ENCODE measurements at regions not wholly inside any gene's neighbourhood (a gene's known extent, or its start where the extent isn't known, plus 50 kb on each side); places are given as distances from the start of the nearest gene placed in this dataset.

- no peak for TF ChIP-seq CTCF (IDR thresholded peaks at IDR 0.05; ENCODE audit: insufficient read depth in 1 of 2, low read depth in 1 of 2, low read length in 1 of 2, severe bottlenecking in 1 of 2, unreplicated experiment in 1 of 2)
- BruUV-seq (replicated peaks): no TSS peak
These were observed 495.2 kb upstream of the CADM1 start for GRCh38 chr11:115999437-115999836.

DNA sequence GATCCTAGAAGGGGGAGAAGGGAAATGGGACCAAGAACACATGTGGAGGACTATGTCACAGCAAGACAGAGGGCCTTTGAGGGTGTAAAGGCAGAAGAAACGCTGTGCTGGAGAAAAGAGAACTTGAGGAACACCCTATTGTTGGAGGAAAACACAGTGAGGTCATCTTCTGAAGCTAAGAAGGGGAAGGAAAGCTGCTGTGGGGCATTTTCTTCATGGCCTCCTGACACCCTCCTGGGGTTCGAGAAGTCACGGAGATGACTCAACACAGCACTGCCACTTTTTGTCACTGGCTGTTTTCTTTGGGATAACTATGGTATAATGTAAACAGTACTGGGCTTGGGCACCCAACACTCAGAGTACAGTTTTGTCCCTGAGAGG lies 492.6 kb upstream of the CADM1 start:
- BruUV-seq (replicated peaks): no TSS peak
- CTCF ChIA-PET: no interaction called here

More at GRCh38 chr11:115999437-115999836, 495.2 kb upstream of the CADM1 start:
- H3K36me3 ChIP-seq (ENCODE audit: control insufficient read depth, insufficient read depth, low read length): no peaks in the 10 kb centered on the region
- H3K27me3 ChIP-seq (replicated peaks; ENCODE audit: control insufficient read depth, insufficient read depth, low read length): no peaks in the 10 kb centered on the region
- Mint-ChIP-seq H3K4me1 (ENCODE audit: low read depth, unreplicated experiment) (no peaks in the 10 kb centered on the region), H3K4me3 (ENCODE audit: unreplicated experiment) (no peak overlapping the region), H3K27me3 (ENCODE audit: insufficient read depth, unreplicated experiment) (peaks cover 35% of the 10 kb centered on the region), H3K36me3 (ENCODE audit: insufficient read depth, unreplicated experiment) (no peaks in the 10 kb centered on the region), H3K27ac (ENCODE audit: unreplicated experiment) (no peak overlapping the region), H3K9me3 (ENCODE audit: unreplicated experiment) (no peaks in the 10 kb centered on the region)
- peaks cover 10% of the 10 kb centered on the region for H3K9me3 ChIP-seq
- intact Hi-C loops (cut with micrococcal nuclease; ENCODE audit: unreplicated experiment): no loop called here
- POLR2A ChIA-PET: no interaction called here
- CTCF ChIA-PET: interaction anchor here (0.6 kb wide), 1 partner anchor 175 kb away, joined by 4 read pairs; no protein-coding TSS in a partner anchor
- no peak for DNase-seq
- H3K4me3 ChIP-seq (ENCODE audit: low read depth, low read length): no peak overlapping the region
- H3K4me1 ChIP-seq: no peaks in the 10 kb centered on the region

GRCh38 chr11:115996125-115996807 lies 492.1 kb upstream of the CADM1 start:
- no peaks in the 10 kb centered on the region for H3K4me1 Mint-ChIP-seq (ENCODE audit: low read depth, unreplicated experiment)
- Histone ChIP-seq H3K36me3 (ENCODE audit: control insufficient read depth, insufficient read depth, low read length) (no peaks in the 10 kb centered on the region), H3K4me3 (ENCODE audit: low read depth, low read length) (no peak overlapping the region), H3K27me3 (replicated peaks; ENCODE audit: control insufficient read depth, insufficient read depth, low read length) (no peaks in the 10 kb centered on the region), H3K4me1 (no peaks in the 10 kb centered on the region), H3K9me3 (no peaks in the 10 kb centered on the region)
- ChIA-PET POLR2A (no interaction called here), CTCF (no interaction called here)
- no peak overlapping the region for H3K27ac Mint-ChIP-seq (ENCODE audit: unreplicated experiment)
- no peak for DNase-seq
- H3K27me3 Mint-ChIP-seq (ENCODE audit: insufficient read depth, unreplicated experiment): peaks cover 30% of the 10 kb centered on the region
- intact Hi-C loops (cut with micrococcal nuclease; ENCODE audit: unreplicated experiment): no loop called here
- H3K4me3 Mint-ChIP-seq (ENCODE audit: unreplicated experiment): no peak overlapping the region
- no peaks in the 10 kb centered on the region for H3K9me3 Mint-ChIP-seq (ENCODE audit: unreplicated experiment)
- TF ChIP-seq CTCF (IDR thresholded peaks at IDR 0.05; ENCODE audit: insufficient read depth in 1 of 2, low read depth in 1 of 2, low read length in 1 of 2, severe bottlenecking in 1 of 2, unreplicated experiment in 1 of 2): no peak
- no peaks in the 10 kb centered on the region for H3K36me3 Mint-ChIP-seq (ENCODE audit: insufficient read depth, unreplicated experiment)
- no TSS peak for BruUV-seq (replicated peaks)

More for the DNA sequence above, 492.6 kb upstream of the CADM1 start:
- Histone ChIP-seq H3K4me1 (no peaks in the 10 kb centered on the region), H3K36me3 (ENCODE audit: control insufficient read depth, insufficient read depth, low read length) (no peaks in the 10 kb centered on the region), H3K4me3 (ENCODE audit: low read depth, low read length) (no peak overlapping the region), H3K27me3 (replicated peaks; ENCODE audit: control insufficient read depth, insufficient read depth, low read length) (no peaks in the 10 kb centered on the region), H3K9me3 (no peaks in the 10 kb centered on the region)
- Mint-ChIP-seq H3K27me3 (ENCODE audit: insufficient read depth, unreplicated experiment) (peaks cover 31% of the 10 kb centered on the region), H3K4me1 (ENCODE audit: low read depth, unreplicated experiment) (no peaks in the 10 kb centered on the region), H3K9me3 (ENCODE audit: unreplicated experiment) (no peaks in the 10 kb centered on the region), H3K4me3 (ENCODE audit: unreplicated experiment) (no peak overlapping the region), H3K27ac (ENCODE audit: unreplicated experiment) (no peak overlapping the region), H3K36me3 (ENCODE audit: insufficient read depth, unreplicated experiment) (no peaks in the 10 kb centered on the region)
- POLR2A ChIA-PET: no interaction called here
- TF ChIP-seq CTCF (IDR thresholded peaks at IDR 0.05; ENCODE audit: insufficient read depth in 1 of 2, low read depth in 1 of 2, low read length in 1 of 2, severe bottlenecking in 1 of 2, unreplicated experiment in 1 of 2): no peak
- intact Hi-C loops (cut with micrococcal nuclease; ENCODE audit: unreplicated experiment): no loop called here
- DNase-seq: no peak

Data from Caco-2 (cell line).